CD8-positive, alpha-beta memory T cell (primary cell): ENCODE measurements at regions not wholly inside any gene's neighbourhood (a gene's known extent, or its start where the extent isn't known, plus 50 kb on each side); places are given as distances from the start of the nearest gene placed in this dataset.

Experiments used
- CTCF ChIA-PET: fragments of 350-600 bp; sonication (Branson Sonifier 250); formaldehyde crosslinking; loops from one replicate; lab custom pipeline; 2021; ENCODE audit warnings: antibody characterized with exemption; lab: Charles Lee
- POLR2A ChIA-PET: fragments of 350-600 bp; sonication (Branson Sonifier 250); formaldehyde crosslinking; loops from one replicate; lab custom pipeline; 2021; ENCODE audit warnings: antibody characterized with exemption; lab: Charles Lee
- DNase-seq, 5 donors: peaks; one replicate each; pipeline versions ENCODE4 v3.0.0 to v3.0.0-alpha.2; 2020 to 2022; ENCODE audit warnings: mixed read lengths in 1 of 5
- H3K27ac ChIP-seq: one replicate; pipeline ENCODE4 v1.7.0; 2013; ENCODE audit warnings: low read depth, mild to moderate bottlenecking, low read length, moderate library complexity
- H3K27me3 ChIP-seq: 2 replicates; pipeline ENCODE4 v1.7.0; 2013; ENCODE audit warnings: low read length, mild to moderate bottlenecking; ENCODE audit not compliant: insufficient read depth, poor library complexity, severe bottlenecking
- H3K36me3 ChIP-seq: 2 replicates; pipeline ENCODE4 v1.7.0; 2013; ENCODE audit warnings: mild to moderate bottlenecking, low read length, moderate library complexity; ENCODE audit not compliant: insufficient read depth
- H3K4me1 ChIP-seq: 2 replicates; pipeline ENCODE4 v1.7.0; 2013; ENCODE audit warnings: mild to moderate bottlenecking, low read length, moderate library complexity; ENCODE audit not compliant: insufficient read depth
- H3K4me3 ChIP-seq: 2 replicates; pipeline ENCODE4 v1.7.0; 2013; ENCODE audit warnings: mild to moderate bottlenecking, low read length
- H3K9me3 ChIP-seq: 2 replicates; pipeline ENCODE4 v1.7.0; 2013; ENCODE audit warnings: mild to moderate bottlenecking, low read length
- H3K27ac Mint-ChIP-seq, 8 donors: one replicate each; pipeline ENCODE4 v1.8.0; 2020 to 2021; ENCODE audit warnings: mixed read lengths in 8 of 8, mild to moderate bottlenecking in 6 of 8, inconsistent platforms in 3 of 8, moderate library complexity in 3 of 8
- H3K27me3 Mint-ChIP-seq, 2 donors: one replicate each; pipeline ENCODE4 v1.8.0; 2020 to 2021; ENCODE audit warnings: mixed read lengths in 2 of 2, mild to moderate bottlenecking in 1 of 2, moderate library complexity in 1 of 2
- H3K36me3 Mint-ChIP-seq, 3 donors: one replicate each; pipeline ENCODE4 v1.8.0; 2020 to 2021; ENCODE audit warnings: mixed read lengths in 3 of 3, inconsistent platforms in 1 of 3, mild to moderate bottlenecking in 1 of 3
- H3K4me1 Mint-ChIP-seq, 3 donors: one replicate each; pipeline ENCODE4 v1.8.0; 2020 to 2021; ENCODE audit warnings: mixed read lengths in 3 of 3, inconsistent platforms in 1 of 3, mild to moderate bottlenecking in 1 of 3
- H3K4me3 Mint-ChIP-seq, 7 donors: one replicate each; pipeline ENCODE4 v1.8.0; 2020 to 2021; ENCODE audit warnings: mixed read lengths in 7 of 7, mild to moderate bottlenecking in 6 of 7, moderate library complexity in 4 of 7, inconsistent platforms in 2 of 7
- H3K9me3 Mint-ChIP-seq, 5 donors: one replicate each; pipeline ENCODE4 v1.8.0; 2020 to 2022; ENCODE audit warnings: mixed read lengths in 5 of 5, mild to moderate bottlenecking in 3 of 5, moderate library complexity in 2 of 5, inconsistent platforms in 1 of 5

DNA sequence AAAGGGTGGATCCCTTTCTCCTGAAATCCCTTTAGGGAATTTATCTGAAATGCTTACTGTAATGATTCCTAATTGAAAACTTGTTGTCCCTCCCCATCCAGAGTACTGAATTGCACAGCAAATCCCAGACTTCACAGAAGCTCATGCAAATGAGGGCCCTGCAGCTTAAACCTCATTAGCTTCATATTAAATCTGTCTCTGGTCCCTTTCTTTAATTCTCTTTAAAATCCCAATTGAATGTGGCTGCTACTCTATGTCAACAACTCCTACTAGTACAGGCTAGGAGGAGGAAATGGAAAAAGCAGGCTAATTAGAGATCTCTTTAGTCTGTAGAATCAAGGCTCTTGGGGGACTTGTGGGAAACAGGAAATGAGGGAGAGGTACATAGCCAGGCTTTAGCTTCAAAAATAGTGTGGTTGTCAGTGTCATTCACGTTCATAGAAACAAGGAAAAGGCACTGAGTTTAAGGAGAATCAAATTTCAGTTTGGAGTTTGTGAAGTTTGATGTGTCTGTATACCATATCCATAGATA, 191.3 kb upstream of the PRDM9 start:
- Mint-ChIP-seq H3K36me3 (no peaks in the 10 kb centered on the region), H3K27ac (no peak overlapping the region), H3K4me1 (no peaks in the 10 kb centered on the region), H3K9me3 (peaks cover 13 to 49% (median 23%) of the 10 kb centered on the region in 5 donors), H3K4me3 (no peak overlapping the region), H3K27me3 (no peaks in the 10 kb centered on the region)
- no peaks in the 10 kb centered on the region for H3K4me1 ChIP-seq
- no peak overlapping the region for H3K27ac ChIP-seq
- CTCF ChIA-PET: no interaction called here
- H3K36me3 ChIP-seq: no peaks in the 10 kb centered on the region
- POLR2A ChIA-PET: no interaction called here
- no peak overlapping the region for H3K4me3 ChIP-seq
- H3K27me3 ChIP-seq: no peaks in the 10 kb centered on the region
- no peak for DNase-seq
- no peaks in the 10 kb centered on the region for H3K9me3 ChIP-seq

DNA sequence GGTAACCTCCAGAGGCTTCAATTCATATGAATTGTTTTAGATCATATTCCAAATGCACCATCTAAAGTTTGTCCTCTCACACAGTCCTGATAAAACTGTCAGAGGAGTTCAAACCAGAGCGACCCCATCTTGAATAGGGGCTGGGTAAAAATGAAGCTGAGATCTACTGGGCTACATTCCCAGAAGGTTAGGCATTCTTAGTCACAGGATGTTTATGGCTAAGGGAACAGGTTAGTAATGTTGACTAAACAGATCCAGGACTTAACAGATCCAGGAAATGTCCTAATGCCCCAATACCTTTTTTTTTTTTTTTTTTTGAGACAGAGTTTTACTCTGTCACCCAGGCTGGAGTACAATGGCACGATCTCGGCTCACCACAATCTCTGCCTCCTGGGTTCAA, 192.6 kb upstream of the PRDM9 start:
- Histone ChIP-seq H3K4me1 (no peaks in the 10 kb centered on the region), H3K4me3 (no peak overlapping the region), H3K36me3 (no peaks in the 10 kb centered on the region), H3K27ac (no peak overlapping the region), H3K9me3 (no peaks in the 10 kb centered on the region), H3K27me3 (no peaks in the 10 kb centered on the region)
- H3K27me3 Mint-ChIP-seq: no peaks in the 10 kb centered on the region
- no peaks in the 10 kb centered on the region for H3K36me3 Mint-ChIP-seq
- H3K4me1 Mint-ChIP-seq: no peaks in the 10 kb centered on the region
- H3K4me3 Mint-ChIP-seq: no peak overlapping the region
- ChIA-PET CTCF (no interaction called here), POLR2A (no interaction called here)
- H3K9me3 Mint-ChIP-seq: peaks cover 12 to 51% (median 23%) of the 10 kb centered on the region in 5 donors
- no peak overlapping the region for H3K27ac Mint-ChIP-seq
- DNase-seq: no peak

DNA sequence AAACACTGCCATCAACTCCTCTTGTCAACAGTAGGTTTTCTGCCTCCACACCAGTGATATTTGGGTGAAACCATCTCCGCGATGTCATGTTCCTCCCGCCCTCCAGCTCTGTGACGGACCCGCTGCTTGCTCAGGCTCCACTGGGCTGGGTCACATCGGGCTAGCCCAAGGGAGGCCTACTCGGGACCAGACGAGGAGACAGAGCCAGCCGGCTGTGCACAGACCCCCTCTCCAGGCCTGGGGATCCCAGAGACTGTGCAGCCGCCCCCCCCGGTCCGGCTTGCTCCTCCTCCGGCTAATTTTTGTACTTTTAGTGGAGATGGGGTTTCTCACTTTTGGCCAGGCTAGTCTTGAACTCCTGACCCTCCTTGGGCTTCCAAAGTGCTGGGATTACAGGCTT, 202.4 kb upstream of the PRDM9 start:
- H3K27ac Mint-ChIP-seq: no peak overlapping the region
- no peak overlapping the region for H3K27ac ChIP-seq
- no peaks in the 10 kb centered on the region for H3K27me3 ChIP-seq
- no peaks in the 10 kb centered on the region for H3K9me3 ChIP-seq
- CTCF ChIA-PET: no interaction called here
- H3K4me3 ChIP-seq: no peak overlapping the region
- no peaks in the 10 kb centered on the region for H3K4me1 ChIP-seq
- H3K4me1 Mint-ChIP-seq: no peaks in the 10 kb centered on the region
- H3K4me3 Mint-ChIP-seq: no peak overlapping the region
- no peaks in the 10 kb centered on the region for H3K36me3 Mint-ChIP-seq
- DNase-seq: no peak
- POLR2A ChIA-PET: no interaction called here
- H3K9me3 Mint-ChIP-seq: peaks cover 5 to 36% (median 16%) of the 10 kb centered on the region in 5 donors
- H3K36me3 ChIP-seq: no peaks in the 10 kb centered on the region
- no peaks in the 10 kb centered on the region for H3K27me3 Mint-ChIP-seq

DNA sequence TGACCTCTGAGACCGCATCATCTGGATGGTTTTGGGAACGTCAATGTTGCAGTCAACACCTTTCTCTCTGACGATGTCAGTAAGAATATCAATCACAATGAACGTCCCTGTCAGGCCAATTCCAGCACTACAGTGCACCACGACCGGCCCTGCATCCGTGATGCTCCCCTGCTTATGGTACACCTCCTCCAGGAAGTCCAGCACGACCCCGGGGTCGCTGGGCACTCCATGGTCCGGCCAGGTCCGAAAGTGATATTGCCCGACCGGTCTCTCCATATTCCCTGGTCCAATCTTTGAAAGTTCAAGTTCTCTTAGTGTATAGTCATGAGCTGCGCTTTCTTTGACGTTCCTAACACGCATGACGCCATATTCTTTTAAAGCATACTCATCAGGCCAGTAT, 203.6 kb upstream of the PRDM9 start:
- ChIA-PET POLR2A (no interaction called here), CTCF (no interaction called here)
- H3K27ac ChIP-seq: no peak overlapping the region
- Mint-ChIP-seq H3K36me3 (no peaks in the 10 kb centered on the region), H3K27ac (peak overlapping the region in 1 of 8 donors; percentile 46), H3K4me1 (no peaks in the 10 kb centered on the region), H3K27me3 (no peaks in the 10 kb centered on the region), H3K4me3 (no peak overlapping the region), H3K9me3 (peaks cover 7 to 38% (median 19%) of the 10 kb centered on the region in 5 donors)
- H3K36me3 ChIP-seq: no peaks in the 10 kb centered on the region
- DNase-seq: no peak
- H3K4me1 ChIP-seq: no peaks in the 10 kb centered on the region
- H3K27me3 ChIP-seq: no peaks in the 10 kb centered on the region
- no peak overlapping the region for H3K4me3 ChIP-seq
- no peaks in the 10 kb centered on the region for H3K9me3 ChIP-seq

DNA sequence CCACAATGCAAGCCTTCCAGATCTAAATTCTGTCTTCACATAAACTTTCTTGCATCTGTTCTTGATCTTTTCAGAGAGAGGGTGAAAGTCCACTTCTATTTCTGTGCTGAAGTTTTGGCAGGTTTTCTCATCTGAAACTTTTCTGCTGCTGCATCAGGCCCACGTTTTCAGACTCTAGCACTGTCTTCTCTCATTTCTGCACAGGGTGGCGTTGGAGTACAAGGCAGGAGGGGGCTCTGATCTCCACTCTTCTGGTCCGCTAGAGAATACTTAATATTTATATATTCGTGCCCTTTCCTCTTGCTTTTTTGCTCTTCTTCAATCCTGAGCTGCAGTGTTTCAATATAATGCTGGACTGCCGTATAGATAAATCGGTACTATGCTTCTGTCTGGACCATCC, 204.0 kb upstream of the PRDM9 start:
- Histone ChIP-seq H3K4me1 (no peaks in the 10 kb centered on the region), H3K36me3 (no peaks in the 10 kb centered on the region), H3K27ac (no peak overlapping the region), H3K9me3 (no peaks in the 10 kb centered on the region), H3K27me3 (no peaks in the 10 kb centered on the region), H3K4me3 (no peak overlapping the region)
- Mint-ChIP-seq H3K4me1 (no peaks in the 10 kb centered on the region), H3K4me3 (no peak overlapping the region), H3K36me3 (no peaks in the 10 kb centered on the region), H3K27ac (peak overlapping the region in 1 of 8 donors; percentile 46), H3K27me3 (no peaks in the 10 kb centered on the region), H3K9me3 (peaks cover 7 to 38% (median 19%) of the 10 kb centered on the region in 5 donors)
- no peak for DNase-seq
- POLR2A ChIA-PET: no interaction called here
- CTCF ChIA-PET: no interaction called here

DNA sequence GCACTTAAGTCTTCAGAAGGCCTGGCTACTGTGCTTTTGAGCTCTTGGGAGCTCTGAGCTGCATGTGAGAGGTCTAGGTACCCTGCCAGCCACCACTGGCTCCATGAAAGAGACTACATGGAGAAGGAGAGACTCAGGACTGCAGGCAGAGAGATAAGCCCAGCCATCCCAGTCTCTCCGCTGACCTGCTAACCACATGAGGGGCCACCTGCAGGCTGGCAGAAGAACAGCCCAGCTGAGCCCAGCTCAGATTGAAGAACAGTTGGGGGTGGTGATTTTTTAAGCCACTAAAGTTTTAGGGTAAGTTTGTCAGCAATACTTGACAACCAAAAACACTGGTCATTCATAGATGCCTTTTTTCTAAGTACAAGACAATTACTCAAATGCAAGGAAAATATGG, 205.0 kb upstream of the PRDM9 start:
- Mint-ChIP-seq H3K27ac (no peak overlapping the region), H3K27me3 (no peaks in the 10 kb centered on the region), H3K4me3 (no peak overlapping the region), H3K9me3 (peaks cover 7 to 39% (median 19%) of the 10 kb centered on the region in 5 donors), H3K36me3 (no peaks in the 10 kb centered on the region), H3K4me1 (no peaks in the 10 kb centered on the region)
- no peak overlapping the region for H3K4me3 ChIP-seq
- no peaks in the 10 kb centered on the region for H3K36me3 ChIP-seq
- CTCF ChIA-PET: no interaction called here
- no peaks in the 10 kb centered on the region for H3K27me3 ChIP-seq
- no peaks in the 10 kb centered on the region for H3K4me1 ChIP-seq
- no peak overlapping the region for H3K27ac ChIP-seq
- H3K9me3 ChIP-seq: no peaks in the 10 kb centered on the region
- POLR2A ChIA-PET: no interaction called here
- DNase-seq: no peak

DNA sequence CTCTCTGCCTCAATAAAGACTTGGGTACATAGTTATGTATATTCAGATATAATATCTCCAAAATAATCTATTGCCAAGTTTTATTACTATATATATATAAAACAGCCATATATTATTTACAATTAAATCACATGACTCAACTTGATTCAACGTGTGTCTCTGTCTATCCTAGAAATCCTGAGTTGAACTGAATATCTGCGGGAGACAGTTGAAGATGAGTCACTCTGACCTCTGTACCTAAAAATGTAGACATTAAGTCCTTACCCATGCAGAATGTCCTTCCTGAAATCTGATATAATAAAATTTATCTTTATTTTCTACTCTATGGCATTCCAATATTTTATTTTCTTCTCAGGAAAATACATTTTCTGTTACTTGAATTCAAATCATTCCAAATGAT, 218.2 kb upstream of the PRDM9 start:
- no peak for DNase-seq
- Histone ChIP-seq H3K36me3 (no peaks in the 10 kb centered on the region), H3K4me3 (no peak overlapping the region), H3K4me1 (no peaks in the 10 kb centered on the region), H3K27ac (no peak overlapping the region), H3K9me3 (no peaks in the 10 kb centered on the region), H3K27me3 (no peaks in the 10 kb centered on the region)
- CTCF ChIA-PET: no interaction called here
- Mint-ChIP-seq H3K27ac (no peak overlapping the region), H3K4me1 (no peaks in the 10 kb centered on the region), H3K9me3 (peaks cover 4 to 29% (median 9%) of the 10 kb centered on the region in 5 donors), H3K27me3 (no peaks in the 10 kb centered on the region), H3K36me3 (no peaks in the 10 kb centered on the region), H3K4me3 (no peak overlapping the region)
- POLR2A ChIA-PET: no interaction called here

DNA sequence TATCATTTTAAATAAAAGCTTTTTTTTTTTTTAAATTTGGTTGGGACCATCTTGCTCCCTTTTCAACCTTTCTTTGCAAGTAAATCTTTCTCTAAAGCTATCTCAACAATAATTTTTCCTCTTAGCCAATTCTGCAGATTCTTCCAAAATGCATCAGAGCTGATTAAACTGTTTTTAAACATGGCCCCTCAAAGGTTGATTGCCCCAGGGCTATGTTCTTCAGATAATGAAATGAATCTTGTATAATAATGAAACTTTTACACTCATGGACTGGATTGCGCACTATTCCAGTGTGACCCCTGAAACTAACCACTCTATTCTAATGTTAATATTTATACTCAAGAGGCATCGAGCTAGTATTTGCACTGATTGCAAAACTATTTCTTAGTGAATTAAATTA, 222.8 kb upstream of the PRDM9 start:
- H3K27ac ChIP-seq: no peak overlapping the region
- no peaks in the 10 kb centered on the region for H3K36me3 Mint-ChIP-seq
- ChIA-PET CTCF (no interaction called here), POLR2A (no interaction called here)
- no peaks in the 10 kb centered on the region for H3K4me1 Mint-ChIP-seq
- H3K9me3 ChIP-seq: no peaks in the 10 kb centered on the region
- no peaks in the 10 kb centered on the region for H3K27me3 Mint-ChIP-seq
- DNase-seq: no peak
- H3K27me3 ChIP-seq: no peaks in the 10 kb centered on the region
- H3K27ac Mint-ChIP-seq: no peak overlapping the region
- H3K4me1 ChIP-seq: no peaks in the 10 kb centered on the region
- H3K36me3 ChIP-seq: no peaks in the 10 kb centered on the region
- H3K4me3 Mint-ChIP-seq: no peak overlapping the region
- no peak overlapping the region for H3K4me3 ChIP-seq
- H3K9me3 Mint-ChIP-seq: peaks cover 6 to 39% (median 7%) of the 10 kb centered on the region in 5 donors

DNA sequence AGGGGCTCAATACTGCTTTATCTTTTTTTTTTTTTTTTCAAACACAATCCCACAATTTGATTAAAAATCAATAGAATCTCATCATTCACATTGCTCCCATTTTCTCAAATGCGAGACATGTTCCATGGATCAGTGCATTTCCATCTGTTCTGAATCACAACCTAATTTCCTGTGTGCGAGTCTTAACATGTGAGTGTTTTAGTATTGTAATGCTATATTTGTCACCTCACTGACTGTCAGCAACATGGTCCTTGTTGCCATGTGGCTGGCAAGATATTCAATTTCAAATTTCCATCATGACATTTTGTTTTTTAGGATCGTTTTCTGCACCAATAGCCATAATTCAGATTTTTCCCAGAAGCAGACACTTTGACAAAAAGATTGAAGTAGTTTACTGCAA, 233.2 kb upstream of the PRDM9 start:
- ChIA-PET POLR2A (no interaction called here), CTCF (no interaction called here)
- Histone ChIP-seq H3K4me3 (no peak overlapping the region), H3K9me3 (no peaks in the 10 kb centered on the region), H3K27ac (no peak overlapping the region), H3K27me3 (no peaks in the 10 kb centered on the region), H3K4me1 (no peaks in the 10 kb centered on the region), H3K36me3 (no peaks in the 10 kb centered on the region)
- no peaks in the 10 kb centered on the region for H3K36me3 Mint-ChIP-seq
- peaks cover 1 to 27% (median 14%) of the 10 kb centered on the region in 5 donors for H3K9me3 Mint-ChIP-seq
- H3K4me1 Mint-ChIP-seq: no peaks in the 10 kb centered on the region
- no peaks in the 10 kb centered on the region for H3K27me3 Mint-ChIP-seq
- H3K27ac Mint-ChIP-seq: no peak overlapping the region
- no peak overlapping the region for H3K4me3 Mint-ChIP-seq
- DNase-seq: no peak
